Cardiac septum (tissue), 1 donor: ENCODE measurements at regions not wholly inside any gene's neighbourhood (a gene's known extent, or its start where the extent isn't known, plus 50 kb on each side); places are given as distances from the start of the nearest gene placed in this dataset.
"Not testable (repeated sequence)": the region's sequence is repeated elsewhere in the genome, so short reads cannot be mapped to it uniquely, and the experiment has no call there.

Experiments
- DNase-seq: peaks from one replicate; pipeline ENCODE4 v3.0.0-alpha.2; 2020; ENCODE audit warnings: low spot score
- intact Hi-C: fragments of 100-400 bp; cut with DNase I; formaldehyde crosslinking; loops from one replicate; pipeline ENCODE4 v1.14.0; 2022
- donor health status: DM: no; HTN: no; CAD: no.

GRCh38 chr20:30629376-30629775, 628.1 kb upstream of the DEFB115 start:
- intact Hi-C loops, DNase-seq: not testable (repeated sequence)

- DNase-seq, result no peak
- intact Hi-C loops, result no loop called here
Measured at GRCh38 chr20:30630761-30631160, 626.7 kb upstream of the DEFB115 start.

GRCh38 chr20:30631261-30631789, 626.1 kb upstream of the DEFB115 start:
- intact Hi-C loops, DNase-seq: not testable (repeated sequence)

GRCh38 chr20:30632773-30633172, 624.7 kb upstream of the DEFB115 start:
- intact Hi-C loops, DNase-seq: not testable (repeated sequence)

GRCh38 chr20:30641522-30641921, 615.9 kb upstream of the DEFB115 start:
- DNase-seq, intact Hi-C loops: not testable (repeated sequence)

- DNase-seq, intact Hi-C loops: not testable (repeated sequence)
Measured at GRCh38 chr20:30660982-30661381, 596.5 kb upstream of the DEFB115 start.

- intact Hi-C loops, result not testable (repeated sequence)
Measured at GRCh38 chr20:30668418-30668817, 589.0 kb upstream of the DEFB115 start.

GRCh38 chr20:30669330-30670029, 588.0 kb upstream of the DEFB115 start:
- DNase-seq, intact Hi-C loops: not testable (repeated sequence)

More at GRCh38 chr20:30668418-30668817, 589.0 kb upstream of the DEFB115 start:
- DNase-seq, result not testable (repeated sequence)

GRCh38 chr20:30671120-30671519, 586.3 kb upstream of the DEFB115 start:
- DNase-seq, intact Hi-C loops: not testable (repeated sequence)

- intact Hi-C loops, result not testable (repeated sequence)
Measured at GRCh38 chr20:30675988-30676564, 581.4 kb upstream of the DEFB115 start.

GRCh38 chr20:30682236-30682635, 575.2 kb upstream of the DEFB115 start:
- DNase-seq, intact Hi-C loops: not testable (repeated sequence)

More at GRCh38 chr20:30675988-30676564, 581.4 kb upstream of the DEFB115 start:
- DNase-seq, result not testable (repeated sequence)

- DNase-seq, intact Hi-C loops: not testable (repeated sequence)
Measured at GRCh38 chr20:30712861-30713260, 544.6 kb upstream of the DEFB115 start.

GRCh38 chr20:30719415-30720199, 537.9 kb upstream of the DEFB115 start:
- intact Hi-C loops, DNase-seq: not testable (repeated sequence)

GRCh38 chr20:30723511-30723910, 534.0 kb upstream of the DEFB115 start:
- intact Hi-C loops, DNase-seq: not testable (repeated sequence)

- intact Hi-C loops, DNase-seq: not testable (repeated sequence)
Measured at GRCh38 chr20:30723934-30724687, 533.4 kb upstream of the DEFB115 start.

GRCh38 chr20:30724688-30725074, 532.8 kb upstream of the DEFB115 start:
- DNase-seq, intact Hi-C loops: not testable (repeated sequence)

GRCh38 chr20:30725188-30725587, 532.3 kb upstream of the DEFB115 start:
- DNase-seq, intact Hi-C loops: not testable (repeated sequence)

GRCh38 chr20:30728271-30728885, 529.1 kb upstream of the DEFB115 start:
- DNase-seq, intact Hi-C loops: not testable (repeated sequence)
